ENCODE measurements at regions not wholly inside any gene's neighbourhood (a gene's known extent, or its start where the extent isn't known, plus 50 kb on each side); places are given as distances from the start of the nearest gene placed in this dataset.
A peak's percentile ranks its signal among the peaks of the same experiment; 100 is the strongest.

DNA sequence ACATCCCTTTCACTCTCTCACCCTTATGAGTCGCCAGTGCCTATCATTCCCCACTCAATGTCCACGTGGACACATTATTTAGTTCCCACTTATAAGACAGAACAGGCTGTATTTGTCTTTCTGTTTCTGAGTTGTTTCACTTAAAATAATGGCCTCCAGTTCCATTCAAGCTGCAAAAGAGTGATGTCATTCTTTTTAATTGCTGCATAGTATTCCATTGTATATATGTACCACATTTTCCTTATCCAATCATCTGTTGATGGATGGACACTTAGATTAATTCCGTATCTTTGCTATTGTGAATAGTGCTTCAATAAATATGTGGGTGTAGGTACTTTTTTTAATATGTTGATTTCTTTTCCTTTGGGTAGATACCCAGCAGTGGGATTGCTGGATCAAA lies 79.1 kb downstream of the ZNF365 start:
- DNase-seq, result no peak

DNA sequence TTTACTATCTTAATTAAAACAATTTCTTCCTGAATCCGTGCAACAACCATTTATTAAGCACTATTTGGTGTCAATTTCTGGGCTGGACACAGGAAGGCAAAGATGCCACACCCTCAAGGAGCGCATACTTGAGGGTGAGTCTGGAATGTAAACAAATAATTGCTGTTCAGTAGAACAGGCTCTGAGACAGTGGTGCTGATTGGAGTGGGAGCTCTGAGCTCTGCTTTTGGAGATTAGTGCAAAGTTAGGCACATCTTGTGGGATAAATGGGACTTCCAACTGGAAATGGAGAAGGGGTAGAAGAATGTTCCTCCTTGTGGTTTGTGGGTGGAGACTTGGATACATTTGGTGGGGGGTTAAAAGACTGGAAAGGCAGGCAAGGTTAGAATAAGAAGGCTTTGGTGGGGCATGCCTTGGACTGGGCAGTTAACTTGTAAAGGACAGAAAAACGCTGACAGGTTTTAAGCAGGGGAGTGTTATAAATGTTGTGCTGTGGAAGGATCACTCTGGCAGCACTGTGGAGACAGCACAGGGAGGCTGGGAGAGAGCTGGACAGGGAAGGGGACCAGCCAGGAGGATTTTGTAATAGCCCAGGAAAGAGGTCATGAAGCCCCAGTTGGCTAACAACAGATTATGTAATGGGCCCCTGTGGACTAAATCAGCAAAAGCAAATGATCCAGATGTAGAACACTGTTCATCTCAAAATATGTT lies 80.7 kb downstream of the ZNF365 start:
- no peak for DNase-seq

DNA sequence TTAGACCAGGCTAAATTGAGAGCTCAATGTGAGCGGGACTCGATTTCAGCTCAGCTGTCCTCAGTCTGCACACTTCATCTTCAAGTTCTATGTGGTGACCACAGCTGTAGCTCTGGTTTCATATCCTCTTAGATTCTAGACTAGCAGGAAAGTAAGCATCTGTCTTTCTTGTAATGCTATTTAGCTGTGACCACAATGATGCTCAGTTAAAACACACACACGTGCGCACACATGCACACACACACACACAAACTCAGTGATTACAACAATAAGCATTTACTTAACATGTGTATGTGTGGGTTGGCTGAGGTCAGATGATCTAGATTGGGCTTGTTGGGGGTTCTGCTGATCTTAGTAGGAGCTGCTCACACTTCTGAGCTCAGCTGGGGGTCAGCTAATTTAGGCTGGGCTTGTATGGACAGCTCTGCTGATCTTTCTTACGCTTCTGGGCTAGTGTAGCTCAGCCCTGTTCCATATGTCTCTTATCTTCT lies 82.5 kb downstream of the ZNF365 start:
- DNase-seq, result peak; percentile 45

DNA sequence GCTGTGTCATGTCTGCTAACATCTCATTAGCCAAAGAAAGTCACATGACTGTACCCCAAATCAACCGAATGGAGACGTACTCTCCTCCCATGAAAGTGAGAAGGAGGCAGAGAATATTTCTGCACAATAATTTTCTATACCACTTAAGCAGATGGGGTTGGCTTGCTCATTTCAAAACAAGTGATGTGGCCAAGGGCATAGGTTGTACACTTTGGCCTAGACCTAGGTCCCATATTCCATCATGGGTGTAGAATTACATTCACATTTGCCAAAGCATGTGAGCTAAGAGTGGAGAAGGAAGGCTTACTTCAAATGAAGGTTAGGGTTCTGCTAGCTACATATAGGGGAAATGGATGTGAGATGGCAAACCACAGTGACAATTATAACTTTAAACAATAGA lies 83.0 kb downstream of the ZNF365 start:
- DNase-seq, result no peak

DNA sequence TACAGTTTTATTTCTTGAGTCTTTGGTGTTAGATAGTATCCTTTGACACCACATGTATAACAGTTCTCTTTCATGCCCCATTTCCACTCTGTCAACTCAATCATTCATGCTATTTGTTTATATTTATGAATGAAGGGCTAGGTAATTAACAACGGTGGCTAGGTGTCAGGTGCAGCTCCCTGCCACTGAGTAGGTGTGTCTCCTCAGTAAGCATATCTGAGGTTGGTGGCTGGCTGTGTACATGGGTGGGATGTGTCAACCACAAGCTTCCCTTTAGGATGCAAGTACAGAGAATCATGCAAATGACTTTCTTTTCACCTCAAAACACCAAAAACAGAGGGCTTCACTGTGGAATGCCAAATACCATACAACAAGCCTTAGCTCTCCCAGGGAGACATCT lies 83.4 kb downstream of the ZNF365 start:
- no peak for DNase-seq

DNA sequence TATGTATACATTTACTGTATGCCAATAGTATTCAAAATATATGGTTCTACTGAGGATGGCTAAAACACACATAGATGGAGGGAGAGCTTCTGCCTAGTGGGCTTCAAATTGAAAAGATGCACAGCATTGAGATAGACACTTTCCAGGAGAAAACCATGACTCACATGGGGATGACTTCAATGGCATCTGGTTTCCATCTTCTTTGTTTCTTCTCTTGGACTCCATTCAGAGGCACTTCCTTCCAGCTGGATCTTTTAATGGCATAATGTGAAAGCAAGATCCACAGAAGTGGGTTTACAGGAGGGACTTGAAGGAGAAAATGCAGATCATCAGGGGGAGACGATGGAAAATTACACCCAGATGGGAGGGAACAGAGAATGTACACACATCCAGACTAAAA lies 84.9 kb downstream of the ZNF365 start:
- DNase-seq, result peak; percentile 85

DNA sequence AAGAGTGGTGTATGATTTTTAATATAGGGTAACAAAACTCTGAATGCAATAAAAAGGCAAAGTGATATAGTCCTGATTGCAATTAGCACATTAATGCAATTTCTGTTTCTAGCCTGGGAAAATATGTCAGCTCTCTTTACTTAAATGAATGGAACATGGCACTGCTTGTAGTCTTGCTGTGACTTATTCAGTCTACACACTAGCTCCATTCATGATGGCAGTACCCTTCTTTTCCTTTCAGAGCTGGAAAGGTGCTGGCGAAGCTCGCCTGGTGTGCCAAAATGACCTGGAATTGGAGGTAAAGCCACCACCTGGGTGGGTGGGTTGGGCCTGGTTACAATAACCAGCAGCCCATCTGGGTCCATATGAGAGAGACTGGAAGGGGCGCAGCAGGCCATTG lies 85.3 kb downstream of the ZNF365 start:
- DNase-seq, result no peak

DNA sequence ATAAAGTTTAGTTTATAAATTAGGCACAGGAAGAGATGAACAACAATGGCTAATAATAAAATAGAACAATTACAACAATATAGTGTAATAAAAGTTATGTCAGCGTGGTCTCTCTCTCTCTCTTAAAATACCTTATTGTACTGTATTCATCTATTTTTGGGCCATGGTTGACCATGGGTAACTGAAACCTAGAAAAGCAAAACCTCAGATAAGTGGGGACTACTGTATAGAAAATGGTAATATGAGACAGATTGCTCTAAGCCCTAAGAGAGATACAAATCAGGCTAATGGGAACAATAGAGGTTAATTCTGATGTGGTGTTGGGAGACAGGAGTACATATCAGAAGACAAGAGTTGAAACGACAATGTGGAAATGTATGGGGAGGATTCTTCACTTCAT lies 86.2 kb downstream of the ZNF365 start:
- no peak for DNase-seq

DNA sequence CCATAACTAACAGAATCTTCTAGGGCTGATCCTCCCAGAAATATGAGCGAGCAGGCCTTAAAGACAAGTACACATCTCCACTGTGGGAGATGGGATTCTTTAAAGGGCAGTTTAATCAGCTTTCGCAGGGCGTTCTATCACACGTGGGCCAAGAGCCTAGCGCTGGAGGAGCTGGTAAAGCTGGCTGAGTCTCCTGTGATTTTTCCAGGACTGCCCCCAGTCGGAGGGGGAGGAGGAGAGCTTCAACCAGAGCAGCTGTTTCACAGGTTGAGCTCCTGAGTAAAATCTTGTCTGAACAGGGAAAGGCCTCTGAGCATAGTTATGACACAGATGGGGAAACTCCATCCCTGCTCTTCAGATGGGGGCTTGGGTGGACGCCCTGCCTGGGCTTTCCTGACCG lies 87.0 kb downstream of the ZNF365 start:
- DNase-seq, result no peak

DNA sequence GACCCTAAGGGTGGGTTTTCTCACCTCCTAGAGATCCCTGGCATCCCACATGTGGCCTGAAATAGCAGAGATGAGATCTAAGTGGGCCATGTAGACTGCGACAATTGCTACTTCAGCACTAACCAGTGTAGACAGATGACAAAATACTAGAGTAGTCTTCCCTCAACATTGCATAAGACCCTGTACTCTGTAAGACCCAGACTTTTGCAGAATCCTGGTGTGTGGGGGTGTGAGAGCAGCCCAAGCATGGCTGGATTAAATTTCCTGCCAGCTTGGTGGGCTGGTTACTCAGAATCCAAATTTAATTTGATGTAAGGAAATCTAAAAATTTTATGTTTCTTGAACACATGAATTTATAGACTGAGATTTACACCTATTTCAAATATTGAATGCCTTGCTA lies 88.3 kb downstream of the ZNF365 start:
- DNase-seq, result no peak

DNA sequence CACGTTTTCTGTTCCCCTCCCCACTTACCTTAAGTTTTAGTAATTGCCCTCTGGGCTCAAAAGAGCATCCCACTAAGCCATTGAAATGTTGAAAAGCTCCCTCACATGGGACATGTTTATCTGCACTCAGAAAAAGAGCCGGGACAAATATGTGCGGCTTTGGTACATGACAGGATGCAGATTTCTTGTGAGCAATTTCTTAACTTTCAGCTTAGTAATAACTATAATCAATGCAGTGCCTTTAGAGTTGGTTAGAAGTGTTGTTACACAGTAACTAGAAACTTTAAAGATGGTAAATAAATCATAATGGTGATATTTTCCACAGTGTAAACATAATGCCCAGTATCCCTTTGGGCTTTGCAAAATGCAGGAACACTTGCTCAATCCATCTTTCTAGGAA lies 89.2 kb downstream of the ZNF365 start:
- no peak for DNase-seq

DNA sequence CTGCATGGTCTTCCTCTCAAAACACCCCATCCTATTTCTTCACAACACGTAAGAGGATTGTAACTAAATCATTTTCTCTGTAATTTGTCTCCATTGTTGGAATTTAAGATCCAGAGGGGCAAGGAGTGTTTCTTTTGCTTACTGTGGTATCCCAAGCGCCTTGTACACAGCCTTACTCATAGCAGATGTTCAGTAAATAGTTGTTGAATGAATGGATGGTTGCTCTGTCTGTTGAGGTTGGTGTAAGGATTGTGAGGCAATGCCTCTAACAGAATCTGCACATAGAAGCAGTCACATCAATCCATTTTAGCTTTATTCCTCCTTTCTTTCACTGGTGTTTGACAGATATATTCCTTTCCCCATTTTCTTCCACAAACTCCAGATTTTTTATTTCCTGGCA lies 90.1 kb downstream of the ZNF365 start:
- DNase-seq, result no peak

DNA sequence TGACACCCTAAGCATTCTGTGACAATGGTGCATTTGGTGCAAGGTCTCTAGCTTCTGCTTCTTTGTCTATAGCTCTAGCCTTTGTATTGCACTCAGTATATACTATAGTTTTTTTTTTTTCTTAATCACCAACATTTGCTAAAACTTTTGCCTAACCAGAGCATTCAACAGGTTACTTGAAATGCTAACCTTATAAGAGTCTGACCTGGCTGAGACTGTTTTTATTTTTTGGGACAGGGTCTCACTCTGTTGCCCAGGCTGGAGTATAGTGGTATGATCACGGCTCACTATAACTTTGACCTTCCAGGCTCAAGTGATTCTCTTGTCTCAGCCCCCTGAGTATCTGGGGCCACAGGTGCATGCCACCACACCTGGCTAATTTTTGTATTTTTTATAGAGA lies 92.4 kb downstream of the ZNF365 start:
- DNase-seq, result no peak

DNA sequence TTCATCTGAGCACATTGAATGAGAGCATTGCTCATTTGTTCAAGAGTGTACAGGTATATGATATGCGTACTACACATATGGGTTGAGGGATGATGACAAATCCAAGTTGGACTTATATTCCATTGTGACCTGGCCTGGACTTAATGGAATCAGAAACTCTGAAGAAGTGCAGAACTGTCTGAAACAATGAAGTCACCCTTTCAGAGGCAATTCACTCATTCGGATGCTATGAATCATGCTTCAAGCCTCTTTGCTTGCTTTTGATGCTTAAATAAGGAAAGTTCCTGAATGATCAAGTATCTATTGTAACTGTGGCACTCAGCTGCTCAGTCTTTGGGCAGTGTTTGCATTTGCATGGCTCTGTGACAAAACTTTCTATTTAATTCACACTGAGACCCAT lies 93.4 kb downstream of the ZNF365 start:
- DNase-seq, result no peak

DNA sequence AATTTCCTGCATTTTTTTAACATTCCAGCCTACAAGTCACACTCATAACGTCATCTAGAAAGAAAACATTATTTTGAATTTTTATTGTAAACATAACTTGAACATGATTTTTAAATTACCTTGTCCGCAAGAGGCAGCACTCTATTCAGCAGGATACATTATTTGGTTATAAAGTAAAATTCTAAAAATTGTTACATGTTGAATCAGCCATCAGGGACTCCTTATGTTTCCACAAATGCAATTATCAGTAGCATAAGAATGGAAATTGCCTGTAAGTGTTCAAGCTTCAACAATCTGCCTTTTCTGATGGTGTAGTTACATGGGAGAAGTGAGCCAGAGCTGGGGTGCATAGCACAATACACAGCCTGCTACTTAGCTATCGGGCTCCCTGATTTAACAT lies 97.5 kb downstream of the ZNF365 start:
- no peak for DNase-seq

DNA sequence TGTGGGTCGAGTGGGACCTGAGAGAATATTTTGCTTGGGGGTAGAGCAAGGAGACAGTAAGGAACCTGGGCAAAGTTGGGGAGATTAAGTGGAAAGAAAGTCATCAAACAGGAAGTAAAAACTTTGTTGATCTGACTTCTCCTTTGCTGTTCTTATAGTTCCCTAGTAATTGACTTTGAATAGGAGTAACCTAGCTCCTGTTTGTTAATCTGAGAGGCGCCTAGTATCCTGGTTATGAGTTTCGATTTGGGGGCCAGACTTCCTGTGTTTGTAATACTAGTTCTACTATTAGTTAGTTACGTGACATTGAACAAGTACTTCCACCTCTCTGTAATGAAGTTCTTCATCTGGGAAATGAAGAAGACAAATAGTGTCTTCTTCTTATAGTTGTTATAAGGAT lies 99.1 kb downstream of the ZNF365 start:
- DNase-seq, result no peak

DNA sequence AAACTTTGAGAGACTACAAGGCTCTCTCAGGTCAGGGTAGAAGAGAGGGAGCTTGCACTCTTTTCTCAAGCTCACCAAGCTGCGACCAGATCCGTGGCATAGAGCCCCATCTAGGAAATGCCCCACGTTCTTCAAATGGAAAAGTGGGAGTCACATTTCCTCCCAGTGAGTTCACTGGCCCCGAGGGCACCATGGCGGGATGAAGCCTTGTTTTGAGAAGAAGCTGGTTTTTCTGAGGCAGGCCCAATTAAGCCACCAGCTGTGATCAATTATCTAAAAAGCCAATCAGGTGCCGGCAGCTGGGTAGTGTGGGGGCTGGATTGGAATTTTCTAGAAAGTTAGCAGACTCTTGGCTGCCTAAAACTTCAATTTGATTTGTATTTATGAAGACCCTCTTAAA lies 101.4 kb downstream of the ZNF365 start:
- no peak for DNase-seq

DNA sequence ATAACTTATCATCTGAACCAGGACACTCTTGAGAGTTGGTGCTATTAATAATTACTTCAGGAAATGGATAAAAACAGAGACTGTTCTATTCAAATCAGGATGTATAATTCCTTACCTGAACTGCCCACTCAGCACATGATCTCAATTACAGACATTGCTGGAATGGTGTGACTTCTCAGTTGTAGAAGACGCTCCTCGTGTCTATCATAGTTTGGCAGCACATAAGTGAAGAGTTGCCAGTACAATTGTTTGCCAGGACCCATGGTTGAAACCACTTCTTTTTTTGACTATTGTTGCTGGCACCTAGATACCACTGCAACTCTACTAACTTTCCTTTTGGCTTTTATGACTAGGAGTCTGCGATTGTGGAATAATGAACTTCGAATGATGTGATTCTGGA lies 105.4 kb downstream of the ZNF365 start:
- DNase-seq, result no peak

DNA sequence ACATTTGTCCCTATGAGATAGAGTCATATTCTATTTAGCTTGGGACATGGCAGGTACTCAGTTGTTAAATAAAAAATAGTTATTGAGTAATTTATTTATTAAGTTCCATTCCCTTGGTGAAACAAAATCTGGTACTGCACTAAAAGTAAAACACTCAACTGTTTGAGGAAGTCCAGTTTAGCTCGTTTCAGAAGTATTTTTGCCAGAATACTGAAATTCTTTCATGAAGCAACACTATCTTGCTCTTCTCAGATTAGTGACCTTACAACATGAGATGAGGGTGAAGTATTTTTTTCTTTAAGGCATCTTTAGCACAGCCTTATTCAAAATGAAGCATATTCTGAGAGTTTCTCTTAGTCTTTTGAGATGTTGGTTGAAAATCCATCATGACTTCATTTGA lies 106.0 kb downstream of the ZNF365 start:
- DNase-seq, result no peak

DNA sequence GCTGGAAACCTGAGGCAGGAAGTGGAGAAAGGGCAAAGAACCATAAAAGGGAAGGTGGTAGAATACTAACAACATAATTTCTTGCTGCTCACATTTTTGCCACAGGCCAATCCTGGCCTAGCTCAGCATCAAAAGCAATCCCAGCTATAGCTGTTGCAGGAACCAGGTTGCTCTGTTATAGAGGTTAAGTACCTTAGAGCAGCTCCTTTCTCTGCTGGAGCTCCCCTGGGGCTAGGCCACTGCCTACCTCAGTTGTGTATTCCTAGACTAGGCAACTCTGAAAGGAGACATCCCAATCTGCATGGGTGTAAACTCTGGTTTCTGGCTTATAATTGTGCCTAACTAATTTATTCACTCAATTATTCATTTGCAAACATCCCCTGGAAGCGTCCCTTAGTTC lies 108.4 kb downstream of the ZNF365 start:
- no peak for DNase-seq

DNA sequence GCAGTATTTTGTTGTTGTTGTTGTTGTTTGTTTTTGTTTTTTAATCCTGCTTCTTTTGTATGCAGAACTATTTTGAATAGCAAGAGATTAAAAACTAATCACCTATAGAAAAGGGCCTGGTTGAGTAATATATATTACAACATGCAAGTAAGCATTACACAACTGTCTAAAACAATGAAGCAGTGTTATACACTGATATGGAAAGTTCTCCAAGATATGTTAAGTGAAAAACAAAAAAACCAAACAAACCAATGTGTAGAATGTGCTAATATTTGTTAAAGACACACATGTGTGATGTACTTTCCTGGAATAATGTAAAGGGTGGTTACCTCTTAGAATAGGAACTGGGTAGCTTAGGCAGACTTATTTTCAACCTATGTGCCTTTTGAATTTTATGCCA lies 117.4 kb downstream of the ZNF365 start:
- no peak for DNase-seq

DNA sequence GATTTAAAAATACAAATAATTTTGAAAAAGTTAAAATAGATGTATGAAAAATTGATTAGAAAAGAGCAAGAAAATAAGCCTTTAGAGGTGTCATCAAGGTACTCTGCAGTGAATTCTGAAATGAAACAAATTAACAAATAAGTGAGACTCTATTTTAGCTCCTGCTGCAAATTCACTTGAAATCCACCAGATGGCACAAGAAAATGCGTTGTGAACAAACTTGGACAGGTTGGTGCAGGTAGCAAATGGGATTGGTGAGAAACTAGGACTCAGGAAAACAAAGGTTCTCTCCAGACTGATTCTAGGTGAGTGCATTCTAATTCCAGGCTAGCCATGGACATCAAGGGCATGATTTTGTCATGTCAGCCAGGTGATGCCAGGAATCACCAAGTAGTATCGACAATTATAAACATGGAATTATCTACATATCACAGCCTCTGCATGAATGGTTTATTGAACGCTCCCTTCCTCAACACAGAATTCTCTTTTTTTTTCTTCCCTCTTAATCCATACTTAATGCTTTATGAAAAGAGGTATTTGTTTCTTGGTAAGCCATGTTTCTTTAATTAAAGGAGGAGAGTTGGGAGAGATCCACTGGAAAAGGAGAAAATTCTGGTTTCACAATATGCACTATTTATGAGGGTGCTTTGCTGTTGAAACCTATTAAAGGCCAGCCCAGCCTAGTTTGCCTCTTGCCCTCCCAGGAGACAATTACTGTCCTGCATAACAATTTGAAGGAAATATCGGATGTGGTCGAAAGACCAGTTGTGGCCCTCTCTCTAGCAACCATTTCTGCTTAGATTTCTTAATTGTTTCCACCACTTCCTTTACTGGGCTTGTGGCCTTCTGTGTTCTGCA lies 118.1 kb downstream of the ZNF365 start:
- peak; percentile 32 for DNase-seq

DNA sequence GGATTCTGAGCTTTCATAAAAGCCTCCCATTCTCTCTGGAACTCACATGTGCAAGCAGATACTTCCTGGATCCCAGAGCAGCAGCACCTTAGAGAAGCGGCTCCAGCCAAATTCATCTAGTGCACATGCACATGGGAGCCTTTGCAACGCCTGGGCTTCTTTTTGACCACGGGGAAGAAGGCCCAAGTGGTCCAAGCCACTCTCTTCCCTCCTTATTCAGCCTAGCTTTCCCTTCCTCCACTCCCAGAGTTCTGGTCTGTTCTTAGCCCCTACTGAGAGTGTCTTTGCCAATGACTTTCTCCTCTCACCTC lies 118.7 kb downstream of the ZNF365 start:
- no peak for DNase-seq

DNA sequence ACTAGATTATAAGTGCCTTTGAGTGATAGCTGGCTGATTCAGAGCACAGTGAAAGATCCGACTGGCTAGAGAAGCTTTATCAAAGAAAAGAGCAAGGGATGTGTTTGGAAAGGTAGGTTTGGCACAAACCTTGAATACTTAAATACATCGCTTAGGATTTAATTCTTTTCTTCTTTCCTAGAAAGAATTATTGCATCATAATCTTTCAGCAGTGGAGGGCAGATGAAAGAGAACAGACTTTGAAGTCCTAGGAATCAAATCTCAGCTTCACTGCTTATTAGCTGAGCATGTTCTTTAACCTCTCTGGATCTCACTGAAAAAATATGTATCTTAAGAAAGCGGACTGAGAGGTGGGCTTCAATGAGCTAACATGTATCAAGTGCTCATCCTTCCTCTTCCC lies 122.8 kb downstream of the ZNF365 start:
- DNase-seq, result no peak
